ENCODE measurements at regions not wholly inside any gene's neighbourhood (a gene's known extent, or its start where the extent isn't known, plus 50 kb on each side); places are given as distances from the start of the nearest gene placed in this dataset.

GRCh38 chr1:199362996-199363395, 664.5 kb upstream of the NR5A2 start:
- POLR2A ChIA-PET, result no interaction called here
- Histone ChIP-seq H3K9me3 (no peaks in the 10 kb centered on the region), H3K27me3 (replicated peaks; ENCODE audit: control insufficient read depth, insufficient read depth, low read length) (no peaks in the 10 kb centered on the region), H3K36me3 (ENCODE audit: control insufficient read depth, insufficient read depth, low read length) (no peaks in the 10 kb centered on the region), H3K4me1 (no peaks in the 10 kb centered on the region), H3K4me3 (ENCODE audit: low read depth, low read length) (no peak overlapping the region)
- H3K9me3 Mint-ChIP-seq (ENCODE audit: unreplicated experiment), result no peaks in the 10 kb centered on the region
- no peaks in the 10 kb centered on the region for H3K4me1 Mint-ChIP-seq (ENCODE audit: low read depth, unreplicated experiment)
- TF ChIP-seq, protein P1, sequence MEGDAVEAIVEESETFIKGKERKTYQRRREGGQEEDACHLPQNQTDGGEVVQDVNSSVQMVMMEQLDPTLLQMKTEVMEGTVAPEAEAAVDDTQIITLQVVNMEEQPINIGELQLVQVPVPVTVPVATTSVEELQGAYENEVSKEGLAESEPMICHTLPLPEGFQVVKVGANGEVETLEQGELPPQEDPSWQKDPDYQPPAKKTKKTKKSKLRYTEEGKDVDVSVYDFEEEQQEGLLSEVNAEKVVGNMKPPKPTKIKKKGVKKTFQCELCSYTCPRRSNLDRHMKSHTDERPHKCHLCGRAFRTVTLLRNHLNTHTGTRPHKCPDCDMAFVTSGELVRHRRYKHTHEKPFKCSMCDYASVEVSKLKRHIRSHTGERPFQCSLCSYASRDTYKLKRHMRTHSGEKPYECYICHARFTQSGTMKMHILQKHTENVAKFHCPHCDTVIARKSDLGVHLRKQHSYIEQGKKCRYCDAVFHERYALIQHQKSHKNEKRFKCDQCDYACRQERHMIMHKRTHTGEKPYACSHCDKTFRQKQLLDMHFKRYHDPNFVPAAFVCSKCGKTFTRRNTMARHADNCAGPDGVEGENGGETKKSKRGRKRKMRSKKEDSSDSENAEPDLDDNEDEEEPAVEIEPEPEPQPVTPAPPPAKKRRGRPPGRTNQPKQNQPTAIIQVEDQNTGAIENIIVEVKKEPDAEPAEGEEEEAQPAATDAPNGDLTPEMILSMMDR (IDR thresholded peaks at IDR 0.05; ENCODE audit: insufficient read depth in 1 of 2, low read depth in 1 of 2, low read length in 1 of 2, severe bottlenecking in 1 of 2, unreplicated experiment in 1 of 2), result no peak
- H3K27ac Mint-ChIP-seq (ENCODE audit: unreplicated experiment), result no peak overlapping the region
- CTCF ChIA-PET, result no interaction called here
- no peak overlapping the region for H3K4me3 Mint-ChIP-seq (ENCODE audit: unreplicated experiment)
- no peaks in the 10 kb centered on the region for H3K27me3 Mint-ChIP-seq (ENCODE audit: insufficient read depth, unreplicated experiment)
- no peaks in the 10 kb centered on the region for H3K36me3 Mint-ChIP-seq (ENCODE audit: insufficient read depth, unreplicated experiment)
- intact Hi-C loops (cut with micrococcal nuclease; ENCODE audit: unreplicated experiment), result no loop called here
- DNase-seq, result no peak
- BruUV-seq (replicated peaks), result no TSS peak

DNA sequence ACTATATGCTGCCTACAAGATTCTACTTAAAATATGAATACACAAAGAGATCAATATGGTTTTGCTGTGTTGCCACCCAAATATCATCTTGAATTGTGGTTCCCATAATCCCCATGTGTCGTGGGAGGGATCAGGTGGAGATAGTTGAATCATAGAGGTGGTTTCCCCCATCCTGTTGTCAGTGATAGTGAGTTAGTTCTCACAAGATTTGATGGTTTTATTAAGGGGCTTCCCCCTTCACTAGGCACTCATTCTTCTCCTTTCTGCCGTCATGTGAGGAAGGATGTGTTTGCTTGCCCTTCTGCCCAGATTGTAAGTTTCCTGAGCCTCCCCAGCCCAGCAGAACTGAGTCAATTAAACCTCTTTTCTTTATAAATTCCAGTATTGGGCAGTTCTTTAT, 654.4 kb upstream of the NR5A2 start:
- POLR2A ChIA-PET, result no interaction called here
- no peak overlapping the region for H3K4me3 Mint-ChIP-seq (ENCODE audit: unreplicated experiment)
- H3K9me3 ChIP-seq, result no peaks in the 10 kb centered on the region
- H3K36me3 Mint-ChIP-seq (ENCODE audit: insufficient read depth, unreplicated experiment), result no peaks in the 10 kb centered on the region
- TF ChIP-seq, protein P1 (IDR thresholded peaks at IDR 0.05; ENCODE audit: insufficient read depth in 1 of 2, low read depth in 1 of 2, low read length in 1 of 2, severe bottlenecking in 1 of 2, unreplicated experiment in 1 of 2), result no peak
- no peaks in the 10 kb centered on the region for H3K4me1 ChIP-seq
- H3K4me1 Mint-ChIP-seq (ENCODE audit: low read depth, unreplicated experiment), result no peaks in the 10 kb centered on the region
- no peak overlapping the region for H3K4me3 ChIP-seq (ENCODE audit: low read depth, low read length)
- CTCF ChIA-PET, result no interaction called here
- BruUV-seq (replicated peaks), result no TSS peak
- H3K9me3 Mint-ChIP-seq (ENCODE audit: unreplicated experiment), result no peaks in the 10 kb centered on the region
- H3K27me3 Mint-ChIP-seq (ENCODE audit: insufficient read depth, unreplicated experiment), result peaks cover 4% of the 10 kb centered on the region
- intact Hi-C loops (cut with micrococcal nuclease; ENCODE audit: unreplicated experiment), result no loop called here
- H3K27ac Mint-ChIP-seq (ENCODE audit: unreplicated experiment), result no peak overlapping the region
- H3K27me3 ChIP-seq (replicated peaks; ENCODE audit: control insufficient read depth, insufficient read depth, low read length), result no peaks in the 10 kb centered on the region
- no peaks in the 10 kb centered on the region for H3K36me3 ChIP-seq (ENCODE audit: control insufficient read depth, insufficient read depth, low read length)
- no peak for DNase-seq

DNA sequence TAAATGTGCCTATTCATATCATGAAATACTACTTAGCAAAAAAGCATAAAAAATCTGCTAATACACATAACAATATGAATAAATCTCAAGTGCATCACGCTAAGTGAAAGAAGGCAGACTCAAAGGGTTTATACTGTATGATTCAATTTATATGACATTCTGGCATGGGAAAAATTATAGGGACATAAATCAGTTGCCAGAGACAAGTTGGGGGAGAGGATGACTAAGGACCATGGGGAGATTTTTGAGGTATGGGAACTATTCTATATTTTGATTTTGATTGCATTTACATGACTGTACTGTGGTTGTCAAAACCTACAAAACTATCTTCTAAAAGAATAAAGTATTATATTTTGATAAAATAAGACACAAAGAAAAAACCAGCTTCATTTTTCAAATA, 650.3 kb upstream of the NR5A2 start:
- BruUV-seq (replicated peaks), result no TSS peak
- Histone ChIP-seq H3K4me3 (ENCODE audit: low read depth, low read length) (no peak overlapping the region), H3K27me3 (replicated peaks; ENCODE audit: control insufficient read depth, insufficient read depth, low read length) (no peaks in the 10 kb centered on the region), H3K9me3 (no peaks in the 10 kb centered on the region), H3K4me1 (no peaks in the 10 kb centered on the region), H3K36me3 (ENCODE audit: control insufficient read depth, insufficient read depth, low read length) (no peaks in the 10 kb centered on the region)
- no peaks in the 10 kb centered on the region for H3K36me3 Mint-ChIP-seq (ENCODE audit: insufficient read depth, unreplicated experiment)
- intact Hi-C loops (cut with micrococcal nuclease; ENCODE audit: unreplicated experiment), result no loop called here
- no peak for DNase-seq
- no peaks in the 10 kb centered on the region for H3K27me3 Mint-ChIP-seq (ENCODE audit: insufficient read depth, unreplicated experiment)
- CTCF ChIA-PET, result no interaction called here
- H3K4me3 Mint-ChIP-seq (ENCODE audit: unreplicated experiment), result no peak overlapping the region
- no peaks in the 10 kb centered on the region for H3K4me1 Mint-ChIP-seq (ENCODE audit: low read depth, unreplicated experiment)
- H3K27ac Mint-ChIP-seq (ENCODE audit: unreplicated experiment), result no peak overlapping the region
- TF ChIP-seq, protein P1 (IDR thresholded peaks at IDR 0.05; ENCODE audit: insufficient read depth in 1 of 2, low read depth in 1 of 2, low read length in 1 of 2, severe bottlenecking in 1 of 2, unreplicated experiment in 1 of 2), result no peak
- H3K9me3 Mint-ChIP-seq (ENCODE audit: unreplicated experiment), result no peaks in the 10 kb centered on the region
- POLR2A ChIA-PET, result no interaction called here

All from Caco-2 (cell line).